Peyer's patch (tissue), 4 donors: ENCODE measurements at regions not wholly inside any gene's neighbourhood (a gene's known extent, or its start where the extent isn't known, plus 50 kb on each side); places are given as distances from the start of the nearest gene placed in this dataset.
"Not testable (repeated sequence)": the region's sequence is repeated elsewhere in the genome, so short reads cannot be mapped to it uniquely, and the experiment has no call there.

Experiments
- CTCF ChIP-seq, 6 experiments: fragments of 450-650 bp in 4 of 6; fragments of 200-600 bp in 2 of 6; sonication (generic) in 1 of 6; IDR thresholded peaks; one replicate each; pipeline ENCODE4 v1.5.1; 2017 to 2019; ENCODE audit warnings: antibody characterized with exemption in 6 of 6, mild to moderate bottlenecking in 3 of 6, moderate library complexity in 1 of 6
- POLR2A ChIP-seq, 2 donors: fragments of 450-650 bp; IDR thresholded peaks; one replicate each; pipeline ENCODE4 v1.5.1; 2017; ENCODE audit warnings: antibody characterized with exemption in 2 of 2, mild to moderate bottlenecking in 2 of 2, moderate library complexity in 2 of 2

DNA sequence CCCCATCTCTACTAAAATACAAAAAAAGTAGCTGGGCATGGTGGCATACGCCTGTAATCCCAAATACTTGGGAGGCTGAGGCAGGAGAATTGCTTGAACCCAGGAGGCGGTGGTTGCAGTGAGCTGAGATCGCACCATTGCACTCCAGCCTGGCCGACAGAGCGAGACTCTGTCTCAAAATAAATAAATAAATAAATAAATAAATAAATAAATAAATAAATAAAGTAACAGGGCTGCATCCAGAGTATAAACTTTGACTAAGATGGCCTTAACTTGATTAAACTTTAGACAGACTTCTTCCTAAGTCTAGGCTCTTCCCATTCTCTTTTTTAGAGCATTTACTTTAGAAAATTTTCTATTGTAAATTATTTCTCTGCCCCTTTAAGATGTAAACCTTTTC lies 105.6 kb upstream of the RORA start:
- TF ChIP-seq CTCF, POLR2A (IDR thresholded peaks at IDR 0.05): not testable (repeated sequence)
